ENCODE measurements at regions not wholly inside any gene's neighbourhood (a gene's known extent, or its start where the extent isn't known, plus 50 kb on each side); places are given as distances from the start of the nearest gene placed in this dataset.

DNA sequence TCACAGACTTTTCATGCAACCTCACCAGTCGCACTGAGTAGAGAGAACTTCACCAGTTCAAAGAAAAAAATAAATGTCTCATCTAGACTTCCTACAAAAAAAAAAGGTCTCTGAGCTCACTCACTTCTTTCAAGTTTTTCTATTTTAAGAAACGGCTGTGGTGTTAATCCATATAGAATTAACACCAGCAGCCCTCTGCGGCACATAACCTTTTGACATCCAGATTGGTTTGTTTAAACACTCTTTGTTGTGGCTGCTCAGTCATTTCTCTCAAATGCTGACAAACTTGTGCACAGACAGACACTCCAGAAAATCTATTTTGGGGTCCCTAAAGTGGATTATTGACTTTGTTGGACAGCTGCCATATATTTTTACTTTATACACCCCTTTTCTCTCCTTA lies 874.9 kb downstream of the EFNB2 start:
- TF ChIP-seq, protein P1, sequence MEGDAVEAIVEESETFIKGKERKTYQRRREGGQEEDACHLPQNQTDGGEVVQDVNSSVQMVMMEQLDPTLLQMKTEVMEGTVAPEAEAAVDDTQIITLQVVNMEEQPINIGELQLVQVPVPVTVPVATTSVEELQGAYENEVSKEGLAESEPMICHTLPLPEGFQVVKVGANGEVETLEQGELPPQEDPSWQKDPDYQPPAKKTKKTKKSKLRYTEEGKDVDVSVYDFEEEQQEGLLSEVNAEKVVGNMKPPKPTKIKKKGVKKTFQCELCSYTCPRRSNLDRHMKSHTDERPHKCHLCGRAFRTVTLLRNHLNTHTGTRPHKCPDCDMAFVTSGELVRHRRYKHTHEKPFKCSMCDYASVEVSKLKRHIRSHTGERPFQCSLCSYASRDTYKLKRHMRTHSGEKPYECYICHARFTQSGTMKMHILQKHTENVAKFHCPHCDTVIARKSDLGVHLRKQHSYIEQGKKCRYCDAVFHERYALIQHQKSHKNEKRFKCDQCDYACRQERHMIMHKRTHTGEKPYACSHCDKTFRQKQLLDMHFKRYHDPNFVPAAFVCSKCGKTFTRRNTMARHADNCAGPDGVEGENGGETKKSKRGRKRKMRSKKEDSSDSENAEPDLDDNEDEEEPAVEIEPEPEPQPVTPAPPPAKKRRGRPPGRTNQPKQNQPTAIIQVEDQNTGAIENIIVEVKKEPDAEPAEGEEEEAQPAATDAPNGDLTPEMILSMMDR (conservative IDR thresholded peaks at IDR 0.05; ENCODE audit: low read length), result no peak
- TF ChIP-seq EZH2phosphoT487 (IDR thresholded peaks at IDR 0.05; ENCODE audit: borderline replicate concordance, low read depth, low read length), result no peak

All from OCI-LY7 (cell line).